T1000 (cell line): ENCODE measurements at regions not wholly inside any gene's neighbourhood (a gene's known extent, or its start where the extent isn't known, plus 50 kb on each side); places are given as distances from the start of the nearest gene placed in this dataset.

Experiments used
- DNase-seq: peaks from one replicate; lab custom pipeline; 2025; ENCODE audit warnings: mixed read lengths; lab: John Stamatoyannopoulos, UW

DNA sequence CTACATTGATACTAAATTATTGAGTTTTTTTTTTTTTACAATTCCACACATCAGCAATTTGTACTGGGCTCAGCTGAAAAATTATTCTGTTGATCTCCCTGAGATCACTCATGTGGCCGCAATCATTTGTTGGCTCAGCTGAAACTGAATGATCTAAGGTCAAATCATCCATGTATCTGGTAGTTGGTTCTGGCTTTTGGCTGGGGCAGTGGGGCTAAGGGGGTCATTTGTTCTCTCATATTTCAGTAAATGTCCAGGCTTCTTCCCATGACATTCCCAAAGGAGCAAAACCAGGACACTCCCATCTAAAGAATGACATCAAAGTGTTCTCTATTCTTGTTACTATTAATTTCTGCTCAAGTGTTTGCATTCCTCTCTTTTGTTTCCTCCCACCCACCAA, 806.7 kb upstream of the ADGRL2 start:
- no peak for DNase-seq

DNA sequence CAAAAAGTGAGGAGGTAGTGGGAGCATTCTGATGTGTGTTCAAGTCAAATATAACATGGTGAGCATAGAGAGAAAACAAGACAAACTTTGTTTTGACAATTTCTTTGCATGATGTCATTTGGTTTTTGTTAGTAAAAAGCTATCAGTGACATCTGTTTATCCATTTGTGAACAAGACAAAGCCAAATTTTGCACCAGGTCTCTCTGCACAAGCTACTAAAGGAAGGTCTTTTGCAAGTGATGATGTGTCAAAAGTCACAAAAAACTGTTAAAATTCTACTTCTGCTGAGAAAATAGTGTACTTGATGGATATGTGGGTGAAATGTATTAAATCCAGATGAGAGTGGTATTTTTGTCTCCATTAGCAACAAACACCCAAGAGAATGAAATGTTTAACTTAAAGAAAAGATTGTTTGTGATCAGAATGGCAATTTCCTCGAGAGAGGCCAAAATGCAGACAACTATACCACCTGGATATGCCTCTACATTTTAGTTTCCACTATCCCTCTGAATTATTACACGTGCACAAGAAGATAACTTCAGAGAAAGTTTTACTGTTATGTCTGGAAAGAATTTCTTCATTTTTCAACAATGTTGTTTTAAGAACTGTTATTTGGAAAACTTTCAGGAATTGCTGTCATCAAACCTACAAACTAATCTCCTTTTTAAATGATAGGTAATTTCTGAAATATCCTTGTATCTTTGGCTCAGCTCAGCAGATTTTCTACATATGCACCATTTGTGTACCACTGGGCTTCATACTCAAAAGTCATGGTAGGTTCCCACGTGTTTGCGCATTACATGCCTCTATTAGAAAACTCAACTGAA, 807.4 kb upstream of the ADGRL2 start:
- no peak for DNase-seq

DNA sequence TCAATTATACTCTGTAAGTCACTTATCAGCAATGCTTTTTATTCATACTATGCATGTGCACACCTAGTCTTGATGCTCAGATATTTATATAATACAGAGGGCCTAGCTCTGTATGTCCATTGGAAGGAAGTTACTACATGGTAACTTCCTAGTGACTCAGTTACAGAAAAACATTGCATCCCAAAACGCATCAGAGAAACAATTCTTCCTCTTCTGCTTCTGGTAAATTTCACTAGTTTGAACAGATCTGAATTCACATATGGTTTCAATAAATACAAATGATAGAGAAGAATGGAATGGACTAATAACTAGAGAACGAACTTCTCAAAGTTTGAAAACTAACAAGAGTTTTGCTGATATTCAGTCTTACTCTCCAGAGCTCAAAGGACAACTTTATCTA, 811.3 kb upstream of the ADGRL2 start:
- DNase-seq = no peak

DNA sequence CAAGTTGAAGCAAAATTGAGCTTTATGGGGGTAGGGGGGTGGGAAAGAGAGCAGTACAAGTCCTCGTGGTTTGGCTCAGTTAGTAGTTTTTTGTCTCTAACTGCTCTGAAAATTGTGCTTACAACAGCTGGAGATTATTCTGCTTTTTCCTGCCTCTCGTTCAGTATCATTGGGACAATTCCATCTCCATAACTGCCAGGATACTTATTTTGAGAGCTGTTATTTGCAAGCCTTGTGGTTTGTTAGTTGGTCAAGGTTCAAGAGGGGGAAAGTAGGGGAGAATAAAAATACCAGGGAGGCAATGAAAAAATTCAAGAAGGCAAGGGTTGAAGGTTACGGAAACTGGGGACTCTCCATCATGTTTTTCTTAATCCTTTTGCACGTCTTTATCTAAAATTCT, 811.8 kb upstream of the ADGRL2 start:
- DNase-seq = no peak

DNA sequence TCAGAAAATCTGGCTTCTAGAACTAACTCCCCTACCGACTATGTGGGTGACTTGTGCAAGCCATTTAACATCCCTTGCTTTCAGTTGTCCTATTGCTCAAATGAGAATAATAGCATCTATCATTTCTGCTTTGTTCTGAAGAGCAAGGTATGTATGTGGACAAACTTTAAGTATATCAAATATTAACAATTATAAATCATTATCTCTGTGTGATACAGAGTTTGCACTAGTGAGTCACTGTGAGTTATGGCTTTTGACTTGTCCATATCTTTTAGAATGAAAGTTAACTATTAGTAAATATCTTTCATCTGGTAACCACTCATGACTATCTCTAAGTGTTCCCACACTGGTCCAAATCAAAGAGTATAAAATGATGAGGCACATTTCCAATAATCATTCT, 812.9 kb upstream of the ADGRL2 start:
- no peak for DNase-seq

DNA sequence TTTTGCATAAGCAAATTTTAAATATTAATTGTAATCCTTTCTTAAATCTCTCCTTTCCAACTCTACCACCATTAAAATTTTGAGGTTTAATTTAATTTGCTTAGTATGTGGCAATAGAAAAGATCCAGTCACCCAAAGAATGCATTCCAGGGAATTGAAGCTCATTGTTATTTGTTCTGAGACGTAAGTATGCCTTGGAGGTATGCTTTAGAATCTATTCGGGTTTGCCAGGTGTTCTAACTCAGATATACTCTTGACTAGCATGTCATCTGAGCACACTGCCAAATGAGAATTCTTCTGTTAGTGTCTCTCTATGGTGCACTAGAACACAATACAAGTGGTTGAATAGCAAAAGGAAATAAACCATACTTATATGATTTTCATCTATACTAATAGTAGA, 813.6 kb upstream of the ADGRL2 start:
- DNase-seq = no peak

DNA sequence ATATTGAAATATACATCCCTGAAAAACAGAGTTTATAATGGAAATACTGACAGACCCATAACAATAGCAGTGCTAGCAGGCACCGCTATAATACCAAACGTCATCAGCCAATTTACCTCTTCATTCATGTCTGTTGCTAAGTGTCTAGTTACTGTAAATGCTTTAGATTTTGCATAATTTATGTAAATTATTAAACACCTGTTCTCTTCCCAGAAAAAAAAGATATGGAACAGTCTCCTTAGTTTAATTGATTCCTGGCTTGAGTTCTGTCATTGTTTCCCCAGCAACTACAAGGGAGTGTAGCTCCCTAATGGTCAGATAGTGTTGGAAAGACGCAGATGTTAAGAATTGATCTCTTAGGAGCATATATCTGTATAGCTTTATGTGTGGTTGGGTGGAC, 817.9 kb upstream of the ADGRL2 start:
- no peak for DNase-seq

DNA sequence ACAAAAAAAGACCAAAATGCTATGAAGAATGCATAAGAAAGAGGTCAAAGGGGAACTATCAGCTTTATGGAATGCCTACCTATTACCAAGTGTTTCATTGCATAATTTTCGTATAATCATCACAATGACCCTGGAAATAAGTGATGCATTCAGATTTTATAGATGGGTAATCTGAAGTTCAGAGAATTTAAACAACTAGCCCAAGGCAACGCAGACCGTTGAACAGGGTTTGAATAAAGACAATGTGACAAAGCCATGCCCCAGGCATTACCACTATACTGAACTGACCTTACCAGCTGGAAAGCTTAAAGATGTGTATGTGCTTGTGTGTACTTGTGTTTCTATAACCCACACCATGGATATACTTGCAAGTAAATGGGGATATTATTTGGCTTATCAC, 827.6 kb upstream of the ADGRL2 start:
- DNase-seq = no peak

- DNase-seq = no peak
These were observed 834.5 kb upstream of the ADGRL2 start for GRCh38 chr1:80966266-80966665.

- DNase-seq = no peak
These were observed 838.2 kb upstream of the ADGRL2 start for GRCh38 chr1:80962564-80962963.

- DNase-seq = no peak
These were observed 839.1 kb upstream of the ADGRL2 start for GRCh38 chr1:80961464-80962190.

- DNase-seq = no peak
These were observed 867.4 kb upstream of the ADGRL2 start for GRCh38 chr1:80933346-80933745.

GRCh38 chr1:80931178-80931577, 869.6 kb upstream of the ADGRL2 start:
- DNase-seq = no peak

DNA sequence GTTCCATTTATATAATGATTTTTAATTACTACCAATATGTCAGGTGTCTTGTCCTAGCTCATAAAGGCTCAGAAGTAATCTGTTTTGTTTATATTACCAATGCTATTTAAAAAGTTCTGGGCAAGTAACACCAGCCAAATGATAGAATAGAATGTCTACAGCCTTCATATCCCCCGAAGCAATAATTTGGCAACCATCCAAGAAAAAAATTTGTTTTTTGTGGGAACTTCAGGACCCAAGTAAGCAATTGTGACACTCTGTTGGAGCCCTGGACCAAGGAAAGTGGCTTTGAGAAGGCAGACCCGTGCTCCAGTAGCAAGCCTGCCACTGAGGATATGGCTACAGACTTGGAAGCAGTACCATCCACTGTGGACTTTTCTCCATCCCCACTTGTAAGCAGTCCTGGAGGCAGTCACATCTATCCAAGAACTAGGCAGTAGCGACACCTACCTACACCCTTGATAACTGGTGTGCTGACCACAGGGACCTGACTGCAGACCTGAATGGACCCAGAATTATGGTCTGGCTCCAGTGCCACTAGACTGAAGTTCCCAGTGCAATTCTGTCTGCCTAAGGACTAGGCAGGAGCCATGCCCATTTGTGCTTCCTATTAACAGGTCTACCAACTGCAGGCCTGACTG, 870.7 kb upstream of the ADGRL2 start:
- DNase-seq = no peak

- no peak for DNase-seq
These were observed 874.2 kb upstream of the ADGRL2 start for GRCh38 chr1:80926531-80926930.

DNA sequence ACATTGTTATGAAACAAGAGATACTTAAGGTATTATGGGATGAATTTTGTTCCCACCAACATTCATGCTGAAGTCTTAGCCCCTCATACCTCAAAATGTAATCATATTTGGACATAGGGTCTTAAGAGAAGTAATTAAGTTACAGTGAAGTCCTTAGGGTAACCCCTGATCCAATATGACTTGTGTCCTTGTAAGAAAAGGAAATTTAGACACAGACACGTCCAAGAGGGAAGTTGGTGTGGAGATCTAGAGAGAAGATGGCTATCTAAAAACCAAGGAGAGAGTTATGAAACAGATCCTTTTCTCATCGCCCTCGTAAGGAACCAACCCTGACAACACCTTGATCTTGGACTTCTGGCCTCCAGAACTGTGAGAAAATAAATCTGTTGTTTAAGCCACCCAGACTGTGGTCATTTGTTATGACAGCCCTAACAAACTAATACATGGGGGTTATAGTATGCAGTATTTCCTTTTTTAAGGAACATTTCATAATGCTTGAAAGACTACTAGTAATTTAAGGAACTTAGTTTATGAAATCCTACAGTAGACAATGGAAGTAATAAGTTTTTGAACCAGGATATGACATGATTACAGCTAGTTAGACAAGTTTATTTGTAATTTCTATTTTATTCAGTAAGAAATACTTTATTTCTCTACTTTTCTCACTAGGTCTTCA, 875.5 kb upstream of the ADGRL2 start:
- DNase-seq = no peak

DNA sequence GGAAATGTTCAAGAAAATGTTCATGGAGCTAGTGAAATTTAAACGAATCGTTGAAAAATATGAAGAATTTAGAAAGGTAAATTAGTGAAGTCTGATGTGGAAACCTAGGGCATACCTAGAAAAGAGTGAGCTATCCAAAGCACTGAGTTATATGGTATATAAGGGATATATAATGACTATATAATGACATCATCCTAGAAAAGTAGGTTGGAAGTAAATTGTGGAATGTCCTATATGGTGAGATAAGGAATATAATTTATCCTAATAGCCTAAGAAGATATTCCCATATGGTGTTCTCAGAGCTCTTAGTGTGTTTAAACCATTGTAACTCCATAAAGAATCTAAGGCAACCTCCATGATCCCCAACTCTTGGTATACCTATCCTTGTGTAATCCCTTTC, 876.4 kb upstream of the ADGRL2 start:
- DNase-seq = no peak

DNA sequence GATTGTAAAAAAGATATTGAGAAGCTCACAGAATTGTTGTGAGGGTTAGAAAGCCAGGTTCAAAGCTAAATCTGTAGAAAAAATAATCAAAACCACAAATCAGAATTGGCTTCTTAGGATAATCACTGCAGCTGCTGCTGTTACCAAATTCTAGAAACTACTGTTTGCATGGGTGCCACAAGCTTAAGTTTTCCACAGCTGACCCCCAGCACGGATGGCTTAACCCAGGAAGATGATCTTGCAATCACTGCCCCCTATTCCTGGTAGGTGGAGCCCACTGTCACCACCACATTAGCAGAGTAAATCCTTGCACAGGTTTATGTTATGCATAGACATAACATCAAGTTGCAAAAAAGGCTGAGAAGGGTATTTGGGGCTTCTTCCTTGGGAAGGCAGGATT, 877.8 kb upstream of the ADGRL2 start:
- no peak for DNase-seq

DNA sequence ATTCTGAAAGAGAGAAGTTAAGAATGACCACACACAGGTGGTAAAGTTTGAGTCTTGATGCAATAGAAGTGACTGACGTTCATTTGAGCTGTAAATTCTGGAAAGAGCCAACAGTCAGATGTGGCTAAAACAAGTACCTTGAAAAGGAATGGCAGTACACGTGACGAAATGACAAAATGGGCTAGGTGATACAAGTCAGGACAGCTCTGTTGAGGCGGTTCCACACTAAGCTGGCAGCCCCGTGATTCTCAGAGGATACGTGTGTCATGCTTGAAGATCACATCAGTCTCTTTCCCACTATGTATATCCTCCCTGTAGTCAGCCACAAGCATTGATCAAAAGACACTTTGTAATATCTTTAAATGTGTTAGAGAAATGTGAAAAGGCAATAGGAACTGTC, 881.3 kb upstream of the ADGRL2 start:
- no peak for DNase-seq

GRCh38 chr1:80918380-80918779, 882.4 kb upstream of the ADGRL2 start:
- DNase-seq = no peak

GRCh38 chr1:80917826-80918225, 882.9 kb upstream of the ADGRL2 start:
- no peak for DNase-seq

GRCh38 chr1:80917225-80917624, 883.5 kb upstream of the ADGRL2 start:
- DNase-seq = no peak

DNA sequence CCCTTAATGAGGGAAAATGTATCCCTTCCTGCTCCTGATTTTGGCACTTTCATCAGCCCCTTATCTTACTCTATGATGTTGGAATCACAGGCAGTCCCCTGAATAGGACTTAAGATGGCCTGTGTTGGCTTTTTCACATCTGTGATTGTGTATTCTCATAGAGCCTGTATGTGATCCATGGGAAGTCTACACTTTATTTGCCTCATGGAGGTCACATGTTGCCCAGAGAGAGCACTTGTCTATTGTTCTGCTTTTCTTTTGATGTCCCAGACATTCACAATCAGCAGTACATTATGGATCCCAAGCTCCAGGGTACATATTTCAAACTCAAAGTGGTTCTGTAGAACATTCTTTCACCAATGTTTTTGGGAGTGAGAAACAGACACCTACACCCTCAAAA, 885.2 kb upstream of the ADGRL2 start:
- no peak for DNase-seq
